Activated CD4-positive, alpha-beta T cell treated with anti-CD3 and anti-CD28 coated beads, Interleukin-2, amount 10 ng/mL, durations not matched to agents 24 days and 14 days (primary cell): ENCODE measurements at regions not wholly inside any gene's neighbourhood (a gene's known extent, or its start where the extent isn't known, plus 50 kb on each side); places are given as distances from the start of the nearest gene placed in this dataset.
"Not testable (repeated sequence)": the region's sequence is repeated elsewhere in the genome, so short reads cannot be mapped to it uniquely, and the experiment has no call there.

Source experiments
- DNase-seq: peaks from one replicate; pipeline ENCODE4 v3.0.0; 2022
- H3K27ac Mint-ChIP-seq: one replicate; pipeline ENCODE4 v1.8.0; 2022; ENCODE audit warnings: mild to moderate bottlenecking, mixed read lengths
- H3K27me3 Mint-ChIP-seq: one replicate; pipeline ENCODE4 v1.8.0; 2022; ENCODE audit warnings: mixed read lengths
- H3K36me3 Mint-ChIP-seq: one replicate; pipeline ENCODE4 v1.8.0; 2022; ENCODE audit warnings: low read depth, mild to moderate bottlenecking, mixed read lengths
- H3K4me1 Mint-ChIP-seq: one replicate; pipeline ENCODE4 v1.8.0; 2021; ENCODE audit warnings: mixed read lengths
- H3K4me3 Mint-ChIP-seq: one replicate; pipeline ENCODE4 v1.8.0; 2022; ENCODE audit warnings: mild to moderate bottlenecking, moderate library complexity, mixed read lengths
- H3K9me3 Mint-ChIP-seq: one replicate; pipeline ENCODE4 v1.8.0; 2021; ENCODE audit warnings: mixed read lengths
- intact Hi-C: fragments of 100-400 bp; cut with micrococcal nuclease; formaldehyde crosslinking; loops from one replicate; pipeline ENCODE4 v1.15.1; 2023

DNA sequence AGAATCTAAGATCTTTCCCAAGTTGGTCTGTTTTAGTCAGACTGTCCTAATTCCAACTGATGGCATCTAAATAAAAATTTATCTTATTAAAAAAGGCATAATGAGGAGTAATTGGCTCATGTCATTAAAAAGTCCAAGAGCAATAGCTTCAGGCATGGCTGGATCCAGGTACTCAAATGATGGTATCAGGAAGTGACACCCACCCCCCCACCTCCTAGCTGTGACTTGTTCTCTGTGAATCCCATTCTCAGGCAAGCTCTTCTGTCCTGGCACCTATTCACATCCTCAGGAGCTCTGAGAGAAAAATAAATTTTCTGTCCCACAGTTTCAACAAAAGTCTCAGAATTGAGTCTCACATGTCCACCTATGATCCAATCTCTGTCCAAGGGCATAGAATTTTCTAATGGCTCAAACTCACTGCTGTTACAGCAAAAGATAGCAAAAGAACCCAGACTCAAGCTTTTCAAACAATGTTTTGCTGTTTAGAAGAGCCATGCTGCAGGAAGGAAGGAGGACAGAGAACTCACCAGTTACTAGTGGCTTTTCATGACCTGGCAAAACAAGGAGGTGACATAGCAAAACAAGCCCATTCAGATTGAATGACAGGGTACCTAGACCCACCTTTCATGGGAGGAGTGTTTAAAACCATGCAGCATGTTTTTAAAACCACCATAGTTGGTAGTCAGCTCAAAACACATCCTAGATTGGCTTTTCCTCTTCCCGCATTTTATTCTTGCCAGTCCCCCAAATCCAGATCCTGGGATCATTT, 496.1 kb downstream of the PREX1 start:
- no peak for DNase-seq
- Mint-ChIP-seq H3K9me3 (no peaks in the 10 kb centered on the region), H3K27me3 (peaks cover 8% of the 10 kb centered on the region), H3K36me3 (no peaks in the 10 kb centered on the region), H3K4me1 (no peaks in the 10 kb centered on the region), H3K4me3 (no peak overlapping the region), H3K27ac (no peak overlapping the region)
- intact Hi-C loops, result no loop called here

DNA sequence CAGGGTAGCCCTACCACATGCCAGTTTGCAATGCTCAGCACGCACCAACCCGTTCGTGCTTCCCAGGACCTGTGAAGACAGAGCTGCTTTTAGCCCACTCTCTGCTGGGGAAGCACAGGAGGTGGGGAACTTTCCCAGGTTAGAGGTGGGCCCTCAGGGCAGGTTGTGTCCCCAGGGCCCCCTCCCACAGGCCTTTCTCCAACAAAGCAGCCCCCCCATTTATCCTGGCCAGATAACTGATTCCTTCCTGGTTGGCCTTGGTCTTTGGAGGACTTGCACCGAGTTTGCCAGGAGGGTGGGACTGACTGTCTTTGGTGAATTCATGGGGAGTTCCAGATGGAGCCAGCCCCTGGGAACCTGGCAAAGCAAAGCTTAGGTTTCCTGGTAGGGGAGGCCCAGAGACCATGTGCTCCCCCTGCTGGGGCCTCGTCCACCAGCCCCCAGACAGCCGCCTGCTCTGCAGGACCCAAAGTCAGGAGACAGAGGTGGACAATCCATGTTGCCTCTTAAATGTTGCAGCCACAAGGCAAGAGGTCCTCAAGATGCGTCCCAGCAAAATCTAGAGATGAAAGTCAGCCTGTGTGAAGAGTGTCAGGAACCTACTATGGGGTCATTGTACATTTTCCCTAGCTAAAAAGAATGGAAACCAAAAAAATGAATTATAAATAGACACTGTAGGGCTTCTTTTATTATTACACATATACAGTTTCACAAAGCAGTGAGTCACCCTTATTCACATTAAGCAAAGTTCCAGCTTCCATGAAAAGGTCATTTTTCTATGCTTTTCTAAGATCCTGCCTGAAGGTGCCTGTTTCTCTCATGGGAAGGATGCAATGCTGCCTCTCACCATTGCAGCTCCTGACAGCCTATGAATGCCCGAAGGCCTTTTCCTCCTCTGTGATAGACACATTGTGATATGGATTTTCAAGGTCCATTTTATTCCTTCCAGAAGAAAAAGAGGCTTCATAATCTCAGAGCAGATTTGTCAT, 497.8 kb downstream of the PREX1 start:
- intact Hi-C loops, result no loop called here
- Mint-ChIP-seq H3K4me3 (no peak overlapping the region), H3K27ac (no peak overlapping the region), H3K4me1 (no peaks in the 10 kb centered on the region), H3K9me3 (no peaks in the 10 kb centered on the region), H3K36me3 (no peaks in the 10 kb centered on the region), H3K27me3 (peaks cover 6% of the 10 kb centered on the region)
- DNase-seq, result no peak

GRCh38 chr20:48329031-48329615, 498.7 kb downstream of the PREX1 start:
- intact Hi-C loops, result no loop called here
- Mint-ChIP-seq H3K4me3 (no peak overlapping the region), H3K36me3 (no peaks in the 10 kb centered on the region), H3K27me3 (peaks cover 7% of the 10 kb centered on the region), H3K4me1 (no peaks in the 10 kb centered on the region), H3K27ac (no peak overlapping the region), H3K9me3 (no peaks in the 10 kb centered on the region)
- no peak for DNase-seq

GRCh38 chr20:48327848-48328247, 500.0 kb downstream of the PREX1 start:
- H3K9me3 Mint-ChIP-seq, intact Hi-C loops, DNase-seq, H3K27ac Mint-ChIP-seq, H3K4me1 Mint-ChIP-seq, H3K27me3 Mint-ChIP-seq, H3K36me3 Mint-ChIP-seq, H3K4me3 Mint-ChIP-seq: not testable (repeated sequence)

DNA sequence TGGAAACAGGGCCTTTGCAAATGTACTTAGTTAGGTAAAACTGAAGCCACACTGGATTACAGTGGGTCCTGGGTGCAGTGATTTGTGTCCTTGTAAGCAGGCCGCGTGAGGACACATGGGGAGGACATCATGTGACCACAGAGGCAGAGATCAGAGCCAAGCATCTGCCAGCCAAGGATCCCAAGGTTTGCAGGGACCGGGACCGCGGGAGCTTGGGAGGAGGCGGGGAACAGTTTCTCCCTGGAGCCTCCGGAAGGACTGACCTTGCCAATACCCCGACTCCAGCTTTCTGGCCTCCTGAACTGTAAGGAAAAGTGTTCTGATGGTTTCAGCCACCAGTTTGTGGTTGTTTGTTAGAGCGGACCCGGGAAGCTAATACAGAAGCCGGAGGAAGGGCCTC, 500.9 kb downstream of the PREX1 start:
- intact Hi-C loops, result no loop called here
- no peak overlapping the region for H3K27ac Mint-ChIP-seq
- no peaks in the 10 kb centered on the region for H3K9me3 Mint-ChIP-seq
- no peak for DNase-seq
- H3K36me3 Mint-ChIP-seq, result no peaks in the 10 kb centered on the region
- no peaks in the 10 kb centered on the region for H3K4me1 Mint-ChIP-seq
- peaks cover 8% of the 10 kb centered on the region for H3K27me3 Mint-ChIP-seq
- H3K4me3 Mint-ChIP-seq, result no peak overlapping the region

DNA sequence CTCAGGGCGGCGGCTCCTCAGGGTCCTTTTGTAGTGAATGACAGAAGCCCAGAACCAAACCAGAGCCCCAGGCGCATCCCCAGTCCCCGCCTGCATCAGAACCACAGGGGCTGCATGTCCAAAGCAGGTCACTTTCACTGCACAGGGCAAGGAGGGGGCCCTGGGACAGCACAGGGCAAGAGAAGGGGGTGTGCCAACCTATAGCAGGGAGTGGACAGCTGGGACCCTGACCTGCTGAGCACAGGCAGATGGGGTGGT, 501.4 kb downstream of the PREX1 start:
- intact Hi-C loops, result no loop called here
- H3K27ac Mint-ChIP-seq, result no peak overlapping the region
- H3K36me3 Mint-ChIP-seq, result no peaks in the 10 kb centered on the region
- H3K4me3 Mint-ChIP-seq, result no peak overlapping the region
- no peaks in the 10 kb centered on the region for H3K4me1 Mint-ChIP-seq
- DNase-seq, result no peak
- no peaks in the 10 kb centered on the region for H3K9me3 Mint-ChIP-seq
- peaks cover 8% of the 10 kb centered on the region for H3K27me3 Mint-ChIP-seq

- H3K9me3 Mint-ChIP-seq, result no peaks in the 10 kb centered on the region
- no peaks in the 10 kb centered on the region for H3K4me1 Mint-ChIP-seq
- no peak for DNase-seq
- intact Hi-C loops, result no loop called here
- no peaks in the 10 kb centered on the region for H3K36me3 Mint-ChIP-seq
- no peak overlapping the region for H3K4me3 Mint-ChIP-seq
- H3K27me3 Mint-ChIP-seq, result peaks cover 7% of the 10 kb centered on the region
- no peak overlapping the region for H3K27ac Mint-ChIP-seq
Measured at GRCh38 chr20:48325656-48326433, 502.0 kb downstream of the PREX1 start.

DNA sequence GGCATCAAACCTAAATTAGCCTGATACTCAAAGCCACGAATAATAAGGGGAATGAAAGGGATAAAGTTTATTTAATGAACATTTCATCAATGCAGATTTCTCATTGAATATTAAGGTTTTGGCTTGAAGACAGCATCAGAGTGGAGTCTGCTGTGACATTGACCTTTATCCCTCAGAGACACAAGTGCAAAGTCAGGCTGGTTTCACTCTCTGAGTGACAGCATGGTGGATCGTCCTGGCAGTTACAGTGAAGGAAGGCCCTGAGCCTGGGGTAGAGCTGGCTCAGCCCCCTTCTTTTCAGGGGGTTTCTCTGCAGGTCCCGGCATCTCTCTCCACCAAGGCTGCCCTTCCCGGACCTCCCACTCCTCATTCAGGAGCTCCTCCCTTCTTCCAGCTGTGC, 503.1 kb downstream of the PREX1 start:
- Mint-ChIP-seq H3K27ac (no peak overlapping the region), H3K9me3 (no peaks in the 10 kb centered on the region), H3K4me1 (no peaks in the 10 kb centered on the region), H3K4me3 (no peak overlapping the region), H3K36me3 (no peaks in the 10 kb centered on the region), H3K27me3 (peaks cover 2% of the 10 kb centered on the region)
- DNase-seq, result no peak
- intact Hi-C loops, result no loop called here

GRCh38 chr20:48321271-48321670, 506.5 kb downstream of the PREX1 start:
- Mint-ChIP-seq H3K36me3 (no peaks in the 10 kb centered on the region), H3K4me3 (no peak overlapping the region), H3K4me1 (no peaks in the 10 kb centered on the region)

DNA sequence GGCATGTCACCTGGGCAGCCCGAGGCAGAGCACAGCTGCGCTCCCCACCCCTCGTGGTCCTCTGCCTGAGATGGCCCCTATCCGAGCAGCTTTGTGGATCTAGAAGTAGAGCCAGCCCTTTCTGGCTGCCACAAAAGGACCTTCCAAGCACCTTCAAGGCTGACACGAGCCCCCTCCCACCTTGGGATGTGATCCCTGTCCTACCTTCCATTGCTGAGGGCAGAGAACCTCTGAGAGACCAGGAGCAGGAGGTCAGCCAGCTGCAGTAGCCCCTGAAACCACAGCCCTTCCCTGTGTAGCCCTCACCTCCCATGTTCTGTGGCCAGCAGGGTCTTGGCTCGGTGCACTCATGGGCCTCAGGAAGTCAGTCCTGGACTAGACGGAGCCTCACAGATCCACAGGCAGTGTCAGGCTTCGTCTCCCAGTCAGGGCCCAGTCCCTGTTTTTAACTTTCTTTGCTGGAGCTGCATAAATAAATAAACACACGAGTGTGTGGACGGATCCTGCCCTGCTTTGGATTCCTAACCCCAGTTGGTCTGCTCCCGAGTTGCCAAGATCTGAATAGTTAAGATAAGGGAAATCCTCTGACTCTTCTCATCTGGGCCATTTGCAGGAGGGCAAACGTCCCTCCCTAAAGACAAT, 507.7 kb downstream of the PREX1 start:
- Mint-ChIP-seq H3K4me3 (no peak overlapping the region), H3K36me3 (no peaks in the 10 kb centered on the region), H3K27me3 (peaks cover 4% of the 10 kb centered on the region), H3K9me3 (no peaks in the 10 kb centered on the region), H3K27ac (no peak overlapping the region), H3K4me1 (no peaks in the 10 kb centered on the region)
- intact Hi-C loops, result no loop called here
- DNase-seq, result no peak

More at GRCh38 chr20:48321271-48321670, 506.5 kb downstream of the PREX1 start:
- no peak for DNase-seq
- H3K27ac Mint-ChIP-seq, result no peak overlapping the region
- H3K9me3 Mint-ChIP-seq, result no peaks in the 10 kb centered on the region
- intact Hi-C loops, result no loop called here
- peaks cover 4% of the 10 kb centered on the region for H3K27me3 Mint-ChIP-seq

- Mint-ChIP-seq H3K9me3 (no peaks in the 10 kb centered on the region), H3K36me3 (no peaks in the 10 kb centered on the region), H3K27ac (no peak overlapping the region), H3K4me3 (no peak overlapping the region), H3K27me3 (peaks cover 2% of the 10 kb centered on the region), H3K4me1 (no peaks in the 10 kb centered on the region)
- intact Hi-C loops, result no loop called here
- no peak for DNase-seq
Measured at GRCh38 chr20:48317578-48317977, 510.2 kb downstream of the PREX1 start.

- no peaks in the 10 kb centered on the region for H3K36me3 Mint-ChIP-seq
- H3K27me3 Mint-ChIP-seq, result peaks cover 2% of the 10 kb centered on the region
- H3K9me3 Mint-ChIP-seq, result no peaks in the 10 kb centered on the region
- no peaks in the 10 kb centered on the region for H3K4me1 Mint-ChIP-seq
- H3K4me3 Mint-ChIP-seq, result no peak overlapping the region
- intact Hi-C loops, result no loop called here
- no peak overlapping the region for H3K27ac Mint-ChIP-seq
- DNase-seq, result no peak
Measured at GRCh38 chr20:48314925-48315592, 512.7 kb downstream of the PREX1 start.

DNA sequence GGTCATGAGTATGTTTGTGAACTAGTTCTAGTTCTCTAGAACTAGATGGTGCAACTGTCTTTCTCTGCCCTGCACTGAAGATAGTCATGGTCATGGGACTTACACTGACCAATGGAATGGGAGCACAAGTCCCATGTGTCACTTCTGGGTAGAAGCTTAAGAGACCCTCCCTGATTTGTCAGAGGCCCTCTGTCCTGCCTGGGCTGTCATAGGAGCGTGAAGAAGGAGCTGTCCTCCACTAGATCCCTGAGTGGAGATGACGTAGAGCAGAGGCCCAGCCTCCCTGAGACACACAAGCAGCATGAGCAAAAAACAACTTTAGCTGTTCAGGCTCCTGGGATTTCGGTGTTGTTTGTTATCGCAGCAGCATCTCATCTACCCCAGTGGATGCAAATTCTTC, 514.5 kb downstream of the PREX1 start:
- DNase-seq, result no peak
- no peak overlapping the region for H3K27ac Mint-ChIP-seq
- no peaks in the 10 kb centered on the region for H3K36me3 Mint-ChIP-seq
- H3K9me3 Mint-ChIP-seq, result no peaks in the 10 kb centered on the region
- no peaks in the 10 kb centered on the region for H3K4me1 Mint-ChIP-seq
- intact Hi-C loops, result no loop called here
- H3K4me3 Mint-ChIP-seq, result no peak overlapping the region
- peaks cover 2% of the 10 kb centered on the region for H3K27me3 Mint-ChIP-seq
